ENCODE measurements at regions not wholly inside any gene's neighbourhood (a gene's known extent, or its start where the extent isn't known, plus 50 kb on each side); places are given as distances from the start of the nearest gene placed in this dataset.

GRCh38 chr6:119566546-119567260, 217.1 kb upstream of the MAN1A1 start:
- no peaks in the 10 kb centered on the region for H3K4me1 Mint-ChIP-seq (ENCODE audit: unreplicated experiment)
- H3K9me3 Mint-ChIP-seq (ENCODE audit: unreplicated experiment) = no peaks in the 10 kb centered on the region
- TF ChIP-seq CTCF (IDR thresholded peaks at IDR 0.05; ENCODE audit: unreplicated experiment) = no peak
- H3K4me3 Mint-ChIP-seq (ENCODE audit: unreplicated experiment) = no peak overlapping the region
- H3K27ac Mint-ChIP-seq (ENCODE audit: unreplicated experiment) = no peak overlapping the region
- H3K27me3 Mint-ChIP-seq (ENCODE audit: unreplicated experiment) = no peaks in the 10 kb centered on the region
- no peaks in the 10 kb centered on the region for H3K36me3 Mint-ChIP-seq (ENCODE audit: low read depth, unreplicated experiment)
- no peak for DNase-seq (ENCODE audit: low spot score)

GRCh38 chr6:119565893-119566292, 216.3 kb upstream of the MAN1A1 start:
- Mint-ChIP-seq H3K27me3 (ENCODE audit: unreplicated experiment) (no peaks in the 10 kb centered on the region), H3K27ac (ENCODE audit: unreplicated experiment) (no peak overlapping the region), H3K4me1 (ENCODE audit: unreplicated experiment) (no peaks in the 10 kb centered on the region), H3K9me3 (ENCODE audit: unreplicated experiment) (no peaks in the 10 kb centered on the region), H3K36me3 (ENCODE audit: low read depth, unreplicated experiment) (no peaks in the 10 kb centered on the region), H3K4me3 (ENCODE audit: unreplicated experiment) (no peak overlapping the region)
- no peak for DNase-seq (ENCODE audit: low spot score)
- TF ChIP-seq CTCF (IDR thresholded peaks at IDR 0.05; ENCODE audit: unreplicated experiment) = no peak

GRCh38 chr6:119562168-119562567, 212.6 kb upstream of the MAN1A1 start:
- Mint-ChIP-seq H3K36me3 (ENCODE audit: low read depth, unreplicated experiment) (no peaks in the 10 kb centered on the region), H3K27me3 (ENCODE audit: unreplicated experiment) (no peaks in the 10 kb centered on the region), H3K9me3 (ENCODE audit: unreplicated experiment) (no peaks in the 10 kb centered on the region), H3K4me1 (ENCODE audit: unreplicated experiment) (no peaks in the 10 kb centered on the region), H3K27ac (ENCODE audit: unreplicated experiment) (no peak overlapping the region), H3K4me3 (ENCODE audit: unreplicated experiment) (no peak overlapping the region)
- TF ChIP-seq CTCF (IDR thresholded peaks at IDR 0.05; ENCODE audit: unreplicated experiment) = no peak
- DNase-seq (ENCODE audit: low spot score) = no peak

GRCh38 chr6:119559586-119559985, 210.0 kb upstream of the MAN1A1 start:
- no peaks in the 10 kb centered on the region for H3K27me3 Mint-ChIP-seq (ENCODE audit: unreplicated experiment)

More at GRCh38 chr6:119559586-119559985, 210.0 kb upstream of the MAN1A1 start:
- DNase-seq (ENCODE audit: low spot score) = no peak
- Mint-ChIP-seq H3K4me3 (ENCODE audit: unreplicated experiment) (no peak overlapping the region), H3K27ac (ENCODE audit: unreplicated experiment) (no peak overlapping the region), H3K36me3 (ENCODE audit: low read depth, unreplicated experiment) (no peaks in the 10 kb centered on the region), H3K9me3 (ENCODE audit: unreplicated experiment) (no peaks in the 10 kb centered on the region), H3K4me1 (ENCODE audit: unreplicated experiment) (no peaks in the 10 kb centered on the region)
- TF ChIP-seq CTCF (IDR thresholded peaks at IDR 0.05; ENCODE audit: unreplicated experiment) = no peak

Data from endothelial cell (in vitro differentiated cells).